Activated T-helper 1 cell treated with Interleukin-2 at 50 U/mL for 16 hours (primary cell): ENCODE measurements at regions not wholly inside any gene's neighbourhood (a gene's known extent, or its start where the extent isn't known, plus 50 kb on each side); places are given as distances from the start of the nearest gene placed in this dataset.
"Not testable (repeated sequence)": the region's sequence is repeated elsewhere in the genome, so short reads cannot be mapped to it uniquely, and the experiment has no call there.

Experiments used
- DNase-seq: peaks from one replicate; pipeline ENCODE4 v3.0.0-alpha.2; 2020; ENCODE audit warnings: low read depth

GRCh38 chr17:27065588-27065987 lies 228.3 kb upstream of the WSB1 start:
- DNase-seq: no peak

DNA sequence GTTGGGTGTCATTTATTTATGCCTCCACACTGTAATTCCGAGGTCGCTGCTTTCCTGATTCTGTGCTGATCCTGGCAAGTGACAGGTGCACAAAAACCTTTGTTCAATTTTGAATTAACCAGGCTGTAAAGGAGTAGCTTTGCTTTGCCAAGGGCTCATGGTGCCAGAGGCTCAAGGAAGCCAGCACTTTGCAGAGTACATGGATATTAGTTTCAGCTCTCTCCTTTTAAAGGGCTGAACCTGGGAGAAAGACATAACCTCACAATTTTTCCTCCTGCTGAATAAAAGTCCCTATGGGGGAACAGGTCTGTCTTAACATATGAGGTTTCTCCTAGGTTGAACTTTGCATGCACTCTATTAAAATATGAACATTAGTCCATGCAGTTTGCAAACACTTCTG lies 227.6 kb upstream of the WSB1 start:
- DNase-seq: no peak

- DNase-seq: no peak
Measured at GRCh38 chr17:27069842-27070508, 223.9 kb upstream of the WSB1 start.

DNA sequence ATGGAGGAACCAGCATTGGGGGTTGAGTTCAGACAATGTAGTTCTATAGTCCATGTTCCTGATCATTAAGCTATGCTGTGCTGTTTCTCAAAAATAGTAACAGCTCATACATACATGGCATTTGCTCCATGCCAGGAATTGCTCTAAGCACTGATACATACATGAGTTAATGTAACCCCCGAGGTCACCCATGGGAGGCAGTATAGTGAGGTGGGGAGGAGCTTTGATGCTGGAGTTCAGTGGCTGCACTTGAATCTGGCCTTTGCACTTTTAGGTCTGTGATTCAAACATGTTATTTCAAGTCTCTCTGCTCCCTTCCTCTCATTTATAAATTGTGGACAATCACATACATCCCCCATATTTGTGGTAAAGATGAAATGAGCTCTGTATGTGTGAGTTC lies 223.1 kb upstream of the WSB1 start:
- DNase-seq: no peak

GRCh38 chr17:27072885-27073284 lies 221.0 kb upstream of the WSB1 start:
- no peak for DNase-seq

GRCh38 chr17:27076814-27077213 lies 217.1 kb upstream of the WSB1 start:
- no peak for DNase-seq

DNA sequence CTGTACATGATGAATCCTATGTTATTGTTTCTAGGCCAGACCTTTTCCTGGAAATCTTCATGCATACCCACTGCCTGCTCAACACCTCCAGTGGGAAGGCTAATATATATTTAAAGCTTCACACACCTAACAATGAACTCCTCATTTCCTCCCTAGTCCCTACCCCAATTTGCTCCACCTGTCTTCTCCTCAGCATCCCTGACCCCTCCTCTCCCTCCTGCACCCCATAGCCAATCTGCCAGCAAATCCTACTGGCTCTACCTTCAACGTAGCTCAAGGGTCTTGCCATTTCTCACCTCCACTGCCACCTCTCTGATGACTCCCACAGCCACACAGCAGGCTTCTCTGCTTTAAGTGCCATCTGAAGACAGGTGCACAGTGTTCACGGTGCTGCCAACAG lies 215.6 kb upstream of the WSB1 start:
- no peak for DNase-seq

- no peak for DNase-seq
Measured at GRCh38 chr17:27079660-27080059, 214.3 kb upstream of the WSB1 start.

DNA sequence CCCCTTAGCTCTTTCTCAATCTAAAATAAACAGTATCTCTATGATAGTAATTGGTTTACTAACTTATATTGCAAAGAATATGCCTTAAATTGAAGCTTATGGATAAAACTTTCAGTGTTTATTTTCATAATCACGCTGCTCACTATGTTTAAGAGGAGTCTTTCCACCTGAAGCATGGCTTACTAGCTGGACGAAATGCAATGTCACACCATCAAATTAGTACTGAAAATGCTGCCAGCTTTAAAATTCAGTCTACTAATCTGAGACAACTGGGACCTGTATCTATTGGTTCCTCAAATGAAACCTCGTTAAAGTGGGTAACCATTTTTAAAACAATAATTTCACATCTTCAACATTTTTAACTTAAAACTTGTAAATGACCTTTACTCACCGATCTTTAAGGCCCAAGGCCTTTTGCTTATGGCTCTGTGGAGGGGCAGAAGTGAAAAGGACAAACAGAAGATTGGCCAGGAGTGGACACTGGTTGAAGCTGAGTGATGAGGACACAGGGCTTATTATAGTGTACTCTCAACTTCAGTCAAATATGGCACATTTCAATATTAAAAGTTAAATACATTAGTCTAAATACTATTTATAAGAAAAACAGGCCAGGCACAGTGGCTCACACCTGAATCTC lies 212.8 kb upstream of the WSB1 start:
- no peak for DNase-seq

DNA sequence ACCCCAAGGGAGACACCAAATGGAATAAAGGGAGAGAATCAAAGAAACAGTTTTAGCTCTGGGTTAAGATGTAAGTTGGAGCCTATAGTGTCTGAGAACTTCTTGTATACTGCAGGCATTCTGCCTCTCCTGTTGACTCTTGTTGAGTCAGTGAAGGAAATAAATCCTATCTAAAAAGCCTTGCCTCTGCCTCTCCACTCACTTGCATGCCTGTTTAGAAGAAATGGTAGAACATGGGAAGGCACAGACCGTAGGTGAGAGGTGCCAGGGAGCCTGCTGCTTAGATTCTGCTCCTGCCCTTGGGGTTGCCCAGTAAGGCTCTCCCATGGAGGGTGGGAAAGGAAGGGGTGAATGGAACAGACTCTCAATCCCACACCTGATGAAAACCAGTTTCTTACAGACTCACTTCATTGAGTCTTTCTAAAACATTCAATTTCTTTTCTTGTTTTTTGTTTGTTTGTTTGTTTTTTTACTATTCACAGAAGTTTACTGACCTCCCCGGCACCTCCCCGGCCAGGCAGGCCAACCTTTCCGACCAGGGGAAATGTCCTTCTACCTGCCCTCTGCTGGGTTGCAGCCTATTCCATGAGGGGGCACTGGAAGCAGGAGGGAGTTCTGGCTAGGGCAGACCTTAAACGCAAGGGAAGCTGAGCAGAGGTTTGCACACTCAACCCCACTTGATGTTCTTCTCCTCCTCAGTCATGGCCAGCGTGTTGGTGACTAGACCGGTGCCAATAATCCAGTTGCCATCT lies 211.7 kb upstream of the WSB1 start:
- DNase-seq: no peak

DNA sequence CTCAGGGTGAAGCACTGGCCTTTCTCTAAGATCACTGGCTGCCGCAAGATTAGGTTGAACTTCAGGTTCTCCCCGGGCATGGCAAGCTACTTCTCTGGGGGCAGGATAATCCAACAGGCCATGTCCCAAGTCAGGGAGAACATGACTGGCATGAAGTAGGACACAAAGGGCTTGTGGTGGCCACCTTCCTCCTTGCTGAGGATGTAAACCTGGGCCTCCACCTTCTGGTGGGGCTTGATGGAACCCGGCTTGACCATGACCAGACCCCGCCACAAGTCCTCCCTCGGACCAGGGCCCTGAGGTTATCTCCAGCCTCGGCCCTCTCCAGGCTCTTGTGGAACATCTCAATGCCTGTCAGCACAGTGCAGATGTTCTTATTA lies 211.1 kb upstream of the WSB1 start:
- DNase-seq: no peak

DNA sequence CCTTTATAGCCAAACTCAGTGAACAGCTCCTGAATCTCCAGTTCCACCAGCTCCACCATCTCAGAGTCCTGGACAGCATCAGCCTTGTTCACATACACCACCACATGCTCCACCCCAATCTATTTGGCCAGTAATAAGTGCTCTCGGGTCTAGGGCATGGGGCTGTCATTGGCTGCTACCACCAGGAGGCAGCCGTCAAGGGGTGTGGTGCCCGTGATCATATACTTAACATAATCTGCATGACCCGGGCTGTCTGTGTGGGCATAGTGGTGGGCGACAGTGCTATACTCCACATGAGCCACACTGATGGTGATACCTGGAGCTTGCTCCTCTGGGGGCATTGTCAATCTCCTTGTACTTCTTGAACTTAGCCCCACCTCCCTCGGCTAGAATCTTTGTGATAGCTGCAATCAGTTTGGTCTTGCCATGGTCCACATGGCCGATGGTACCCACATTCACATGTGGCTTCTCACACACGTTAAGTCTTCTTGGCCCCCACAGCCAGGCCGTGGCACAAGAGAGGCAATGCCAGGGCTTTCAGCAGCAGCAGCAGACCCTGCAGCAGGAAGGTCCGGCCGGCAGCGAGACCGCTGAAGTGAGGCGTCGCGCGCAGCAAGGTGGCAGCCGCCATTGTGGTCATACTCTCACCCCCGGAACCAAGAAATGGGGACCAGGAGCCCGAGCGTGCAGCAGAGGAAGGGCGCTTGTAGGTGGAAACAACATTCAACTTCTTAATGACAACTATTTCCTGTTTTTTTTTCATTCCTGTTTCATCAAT lies 210.3 kb upstream of the WSB1 start:
- DNase-seq: no peak

DNA sequence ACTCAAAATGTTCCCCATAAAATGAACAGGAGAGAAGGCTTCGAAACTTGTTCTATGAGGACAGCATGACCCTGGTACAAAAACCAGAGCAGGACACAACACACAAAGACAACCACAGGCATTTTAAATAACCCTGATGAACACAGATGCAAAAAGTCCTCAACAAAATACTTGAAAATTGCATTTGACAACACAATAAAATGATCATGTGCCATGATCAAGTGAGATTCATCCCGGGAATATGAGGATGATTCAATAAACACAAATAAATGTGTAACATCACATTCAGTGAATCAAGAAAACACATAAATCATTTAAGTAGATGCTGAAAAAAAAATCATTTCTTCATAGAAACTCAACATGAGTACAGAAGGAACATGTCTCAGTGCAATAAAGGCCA lies 208.4 kb upstream of the WSB1 start:
- no peak for DNase-seq

DNA sequence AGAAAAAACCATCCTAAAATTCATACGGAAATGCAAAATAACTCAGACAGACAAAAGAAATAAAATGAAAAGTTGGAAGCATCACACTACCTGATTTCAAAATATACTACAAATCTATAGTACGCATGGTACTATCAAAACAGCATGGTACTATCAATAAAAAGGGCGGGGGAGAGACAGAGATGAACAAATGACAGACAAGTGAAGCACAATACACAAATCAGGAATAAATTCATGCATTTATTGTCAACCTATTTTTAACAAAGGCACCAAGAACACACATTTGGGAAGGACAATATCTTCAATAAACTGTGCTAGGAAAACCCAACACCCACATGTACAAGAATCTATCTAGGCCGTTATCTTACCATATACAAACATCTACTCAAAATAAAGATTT lies 207.4 kb upstream of the WSB1 start:
- no peak for DNase-seq

DNA sequence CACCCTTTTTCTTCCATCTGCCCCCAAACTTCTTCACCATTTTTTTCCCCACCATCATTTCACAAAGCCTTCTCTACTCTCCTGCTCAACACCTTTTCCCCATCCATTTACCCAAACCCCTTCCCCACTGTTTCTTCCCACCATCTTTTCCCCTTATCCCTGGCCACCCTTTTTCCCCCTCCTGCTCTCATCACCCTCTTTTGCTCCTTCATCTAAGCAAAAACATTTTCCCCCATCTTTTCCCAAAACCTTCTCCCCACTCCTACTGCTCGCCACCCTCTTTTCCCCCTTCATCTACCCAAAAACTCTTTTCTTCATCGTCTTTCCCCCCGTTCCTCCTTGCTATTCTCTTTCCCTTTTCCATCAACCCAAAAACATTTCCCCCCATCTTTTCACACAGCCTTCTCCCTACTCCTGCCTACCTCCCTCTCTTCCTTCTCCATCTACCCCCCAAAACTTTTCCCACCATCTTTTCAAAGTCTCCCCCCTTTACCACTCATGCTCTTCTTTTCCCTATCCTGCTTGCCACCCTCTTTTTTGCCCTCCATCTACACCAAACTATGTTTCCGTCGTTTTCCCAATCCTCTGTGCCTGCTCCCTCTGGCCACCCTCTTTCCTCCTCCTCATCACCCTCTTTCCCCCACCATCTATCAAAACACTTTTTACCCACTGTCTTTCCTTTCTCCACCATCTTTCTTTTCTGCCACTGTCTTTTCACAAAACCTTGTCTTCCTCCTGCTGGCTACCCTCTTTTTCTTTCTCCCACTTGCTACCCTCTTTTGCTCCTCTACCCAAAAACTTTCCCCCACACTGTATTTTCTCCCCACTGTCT lies 205.8 kb upstream of the WSB1 start:
- no peak for DNase-seq

GRCh38 chr17:27088767-27089078 lies 205.2 kb upstream of the WSB1 start:
- DNase-seq: no peak

DNA sequence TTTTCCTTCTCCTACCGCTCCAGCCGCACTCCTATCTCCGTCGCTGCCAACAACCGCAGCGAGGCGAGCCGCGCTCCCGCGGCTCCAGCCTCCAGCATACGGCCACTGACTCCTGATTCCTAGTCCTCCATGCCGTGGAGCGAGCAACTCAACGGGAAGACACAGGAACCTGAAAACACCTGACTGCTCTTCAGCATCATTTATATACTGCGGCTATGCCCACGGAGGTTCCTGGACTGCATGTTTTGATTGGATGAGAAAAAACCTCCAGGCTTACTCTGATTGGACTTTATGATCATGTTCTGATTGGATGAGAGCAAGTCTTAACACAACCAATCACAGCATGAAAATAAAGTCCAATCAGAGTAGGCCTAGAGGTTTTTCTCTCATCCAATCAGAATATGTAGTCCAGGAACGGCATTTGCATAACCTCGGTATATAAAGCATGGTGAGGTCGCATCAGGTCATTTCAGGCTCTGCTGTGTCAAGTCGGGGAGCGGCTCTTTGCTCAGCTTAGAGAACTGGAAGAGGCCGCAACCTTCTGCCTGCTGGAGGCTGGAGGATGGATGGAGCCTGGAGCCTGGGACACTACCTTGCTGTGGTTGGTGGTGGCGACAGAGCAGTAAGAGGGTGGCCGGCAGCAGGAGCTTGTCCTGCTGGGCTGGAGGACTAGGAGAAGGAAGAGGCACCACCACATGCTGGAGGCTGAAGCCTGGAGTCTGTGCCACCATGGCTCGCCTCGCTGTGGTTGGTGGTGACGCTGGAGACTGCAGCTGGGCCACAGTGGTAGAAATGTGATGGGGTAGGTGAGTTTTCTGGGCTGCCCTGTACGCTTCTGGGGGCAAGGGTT lies 204.6 kb upstream of the WSB1 start:
- not testable (repeated sequence) for DNase-seq

DNA sequence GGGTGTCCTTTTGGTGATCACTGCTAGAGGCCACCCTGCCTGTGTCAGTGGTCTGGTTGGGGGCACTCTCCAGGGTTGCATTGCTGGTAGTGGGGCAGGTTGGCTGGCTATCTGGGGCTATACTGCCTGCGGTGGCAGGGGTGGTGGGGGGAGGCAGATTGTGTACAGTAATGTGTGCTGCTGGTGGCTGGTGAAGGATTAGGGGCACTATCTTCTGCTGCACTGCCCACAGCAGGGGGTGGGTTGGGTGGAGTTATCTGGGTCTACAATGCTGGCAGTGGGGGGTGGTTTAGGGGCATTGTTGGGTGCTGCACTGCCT lies 204.0 kb upstream of the WSB1 start:
- no peak for DNase-seq

DNA sequence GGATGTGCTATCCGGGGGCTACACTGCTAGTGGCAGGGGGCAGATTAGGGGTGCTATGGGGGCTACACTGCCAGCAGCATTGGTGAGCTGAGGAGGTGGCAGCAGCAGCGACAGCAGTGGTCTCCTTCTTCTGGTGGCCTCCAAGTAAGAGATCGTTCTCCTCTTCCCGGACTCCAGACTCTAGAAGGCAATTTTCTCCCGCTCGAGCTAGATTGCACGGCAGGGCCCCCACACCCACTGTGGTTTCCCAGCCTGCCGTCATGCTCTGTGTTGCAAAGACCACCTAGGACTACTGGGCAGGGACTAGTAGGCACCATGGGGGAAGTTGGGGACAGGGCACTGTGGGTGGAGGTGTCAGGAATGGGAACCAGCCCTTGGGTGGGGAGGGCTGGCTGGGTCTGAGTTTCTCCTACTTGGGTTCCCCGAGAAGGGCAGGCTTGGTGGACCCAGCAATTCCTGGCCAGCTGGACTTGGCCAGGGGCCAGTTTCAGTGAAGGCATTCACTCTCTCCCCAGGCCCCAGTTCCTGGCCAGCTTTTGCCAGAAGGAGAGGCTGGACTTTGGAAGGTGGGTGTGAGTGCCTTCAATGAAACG lies 203.4 kb upstream of the WSB1 start:
- DNase-seq: not testable (repeated sequence)

- DNase-seq: no peak
Measured at GRCh38 chr17:27091043-27091497, 202.8 kb upstream of the WSB1 start.

DNA sequence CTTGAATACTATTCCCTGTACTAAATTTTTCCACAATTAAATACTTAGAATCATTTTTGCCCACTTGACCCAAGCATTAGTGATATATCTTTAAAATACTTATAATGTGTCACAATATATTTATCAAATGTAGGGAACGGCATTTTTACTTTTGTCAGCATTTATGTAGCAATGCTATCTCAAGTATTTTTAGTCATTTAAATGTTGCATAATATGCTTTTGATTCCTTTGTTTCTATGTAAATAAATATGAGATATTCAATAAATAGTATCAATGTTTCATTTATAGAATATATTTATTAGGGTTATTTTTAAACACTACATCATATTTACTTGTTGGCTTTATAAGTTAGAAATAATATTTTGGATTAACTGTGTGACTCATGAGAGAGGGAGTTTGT lies 199.7 kb upstream of the WSB1 start:
- not testable (repeated sequence) for DNase-seq
